Testis (tissue), 2 donors: ENCODE measurements at regions not wholly inside any gene's neighbourhood (a gene's known extent, or its start where the extent isn't known, plus 50 kb on each side); places are given as distances from the start of the nearest gene placed in this dataset.
"Not testable (repeated sequence)": the region's sequence is repeated elsewhere in the genome, so short reads cannot be mapped to it uniquely, and the experiment has no call there.

Experiments used
- DNase-seq: peaks from one replicate; pipeline ENCODE4 v3.0.0-alpha.2; 2019
- H3K27ac ChIP-seq, 2 donors: fragments of 200-600 bp; sonication (generic); one replicate each; pipeline ENCODE4 v1.5.1; 2019
- H3K27me3 ChIP-seq: fragments of 200-600 bp; sonication (generic); one replicate; pipeline ENCODE4 v1.5.1; 2019
- H3K36me3 ChIP-seq: fragments of 200-600 bp; sonication (generic); one replicate; pipeline ENCODE4 v1.5.1; 2017; ENCODE audit warnings: low read depth; ENCODE audit errors: missing control alignments
- H3K4me1 ChIP-seq: fragments of 200-600 bp; sonication (generic); one replicate; pipeline ENCODE4 v1.5.1; 2019
- H3K4me3 ChIP-seq, 2 donors: fragments of 200-600 bp; sonication (generic); one replicate each; pipeline ENCODE4 v1.5.1; 2017 to 2019
- H3K9me3 ChIP-seq: fragments of 200-600 bp; sonication (generic); one replicate; pipeline ENCODE4 v1.5.1; 2017
- CTCF ChIP-seq, 3 experiments: fragments of 450-650 bp in 2 of 3; fragments of 200-600 bp in 1 of 3; sonication (generic) in 1 of 3; IDR thresholded peaks; one replicate each; pipeline ENCODE4 v1.5.1; 2016 to 2019; ENCODE audit warnings: antibody characterized with exemption in 3 of 3, mild to moderate bottlenecking in 2 of 3, moderate library complexity in 1 of 3
- POLR2A ChIP-seq: fragments of 450-650 bp; IDR thresholded peaks from one replicate; pipeline ENCODE4 v1.6.1; 2017; ENCODE audit warnings: antibody characterized with exemption, mild to moderate bottlenecking, moderate library complexity
- WGBS, 2 donors: methylation state at CpG; one replicate each; pipeline ENCODE4 v1.1.5; 2018; 5-methylcytosine and 5-hydroxymethylcytosine counted together
- intact Hi-C: fragments of 100-400 bp; cut with DNase I; formaldehyde crosslinking; loops from one replicate; pipeline ENCODE4 v1.15.1; 2023; ENCODE audit warnings: low total_unique reads

- Histone ChIP-seq H3K27ac (no peak overlapping the region), H3K27me3 (no peaks in the 10 kb centered on the region), H3K4me1 (no peaks in the 10 kb centered on the region), H3K9me3 (no peaks in the 10 kb centered on the region), H3K4me3 (no peak overlapping the region), H3K36me3 (no peaks in the 10 kb centered on the region)
- intact Hi-C loops, result no loop called here
- TF ChIP-seq POLR2A (no peak), CTCF (IDR thresholded peaks at IDR 0.05) (no peak)
- DNase-seq, result no peak
- 57 to 63% methylated on average over 3 of the region's 3 CpGs for WGBS, 2 donors
Measured at GRCh38 chr20:5393218-5393870, 76.6 kb upstream of the PROKR2 start.

- Histone ChIP-seq H3K9me3 (no peaks in the 10 kb centered on the region), H3K36me3 (no peaks in the 10 kb centered on the region), H3K4me1 (no peaks in the 10 kb centered on the region), H3K27ac (no peak overlapping the region), H3K27me3 (no peaks in the 10 kb centered on the region), H3K4me3 (no peak overlapping the region)
- no peak for DNase-seq
- TF ChIP-seq POLR2A, result no peak
- no peak for TF ChIP-seq CTCF (IDR thresholded peaks at IDR 0.05)
- 24 to 43% methylated on average over 3 of the region's 3 CpGs for WGBS, 2 donors
- intact Hi-C loops, result no loop called here
Measured at GRCh38 chr20:5390720-5391119, 74.0 kb upstream of the PROKR2 start.

- H3K4me3 ChIP-seq, H3K27ac ChIP-seq, DNase-seq, H3K36me3 ChIP-seq, H3K4me1 ChIP-seq, intact Hi-C loops, H3K9me3 ChIP-seq, H3K27me3 ChIP-seq: not testable (repeated sequence)
- 73 to 78% methylated on average over 3 of the region's 3 CpGs for WGBS, 2 donors
Measured at GRCh38 chr20:5386846-5387245, 70.1 kb upstream of the PROKR2 start.

GRCh38 chr20:5381527-5381926 is 64.8 kb upstream of the PROKR2 start:
- WGBS, 2 donors, result 78 to 82% methylated on average over 7 of the region's 7 CpGs
- H3K9me3 ChIP-seq, intact Hi-C loops, H3K36me3 ChIP-seq, H3K4me1 ChIP-seq, H3K4me3 ChIP-seq, H3K27me3 ChIP-seq, H3K27ac ChIP-seq, DNase-seq: not testable (repeated sequence)

GRCh38 chr20:5377484-5377883 is 60.7 kb upstream of the PROKR2 start:
- no peaks in the 10 kb centered on the region for H3K36me3 ChIP-seq
- H3K27ac ChIP-seq, result no peak overlapping the region
- no peaks in the 10 kb centered on the region for H3K9me3 ChIP-seq
- H3K4me3 ChIP-seq, result no peak overlapping the region
- TF ChIP-seq CTCF (IDR thresholded peaks at IDR 0.05), result no peak
- no peak for TF ChIP-seq POLR2A
- intact Hi-C loops, result no loop called here
- WGBS, 2 donors, result 78 to 96% methylated on average over 1 of the region's 1 CpG
- DNase-seq, result no peak
- no peaks in the 10 kb centered on the region for H3K4me1 ChIP-seq
- H3K27me3 ChIP-seq, result no peaks in the 10 kb centered on the region

- Histone ChIP-seq H3K36me3 (no peaks in the 10 kb centered on the region), H3K27ac (no peak overlapping the region), H3K27me3 (no peaks in the 10 kb centered on the region), H3K4me3 (no peak overlapping the region), H3K4me1 (no peaks in the 10 kb centered on the region), H3K9me3 (no peaks in the 10 kb centered on the region)
- TF ChIP-seq CTCF (IDR thresholded peaks at IDR 0.05) (no peak), POLR2A (no peak)
- intact Hi-C loops, result no loop called here
- DNase-seq, result no peak
- WGBS, 2 donors, result 74 to 82% methylated on average over 6 of the region's 6 CpGs
Measured at GRCh38 chr20:5376228-5376627, 59.5 kb upstream of the PROKR2 start.
